Embryonic facial prominence (tissue), 1 donor: ENCODE measurements at regions not wholly inside any gene's neighbourhood (a gene's known extent, or its start where the extent isn't known, plus 50 kb on each side); places are given as distances from the start of the nearest gene placed in this dataset.
"Not testable (repeated sequence)": the region's sequence is repeated elsewhere in the genome, so short reads cannot be mapped to it uniquely, and the experiment has no call there.

Experiments used
- DNase-seq: peaks from one replicate; pipeline ENCODE4 v3.0.0-alpha.2; 2016; ENCODE audit errors: extremely low spot score

DNA sequence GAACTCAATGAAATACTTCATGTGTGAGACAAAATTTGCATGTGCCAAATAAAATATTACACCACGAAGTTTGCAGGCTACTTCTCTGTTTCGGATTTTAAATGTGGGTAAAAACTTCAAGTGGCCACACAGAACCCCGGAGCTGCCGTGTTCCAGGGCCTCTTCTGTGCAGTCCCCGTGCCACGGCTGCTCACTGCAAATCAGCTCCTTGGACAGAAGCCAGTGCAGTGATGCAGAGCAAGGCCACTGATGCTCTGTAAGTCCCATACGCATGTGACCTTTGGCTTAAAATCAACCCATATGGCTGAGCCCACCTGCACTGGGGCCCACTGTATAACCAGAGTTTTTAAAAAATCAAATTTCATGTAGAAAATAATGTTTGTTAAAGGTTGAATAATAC is 1309.4 kb downstream of the TBC1D22A start:
- DNase-seq = no peak

DNA sequence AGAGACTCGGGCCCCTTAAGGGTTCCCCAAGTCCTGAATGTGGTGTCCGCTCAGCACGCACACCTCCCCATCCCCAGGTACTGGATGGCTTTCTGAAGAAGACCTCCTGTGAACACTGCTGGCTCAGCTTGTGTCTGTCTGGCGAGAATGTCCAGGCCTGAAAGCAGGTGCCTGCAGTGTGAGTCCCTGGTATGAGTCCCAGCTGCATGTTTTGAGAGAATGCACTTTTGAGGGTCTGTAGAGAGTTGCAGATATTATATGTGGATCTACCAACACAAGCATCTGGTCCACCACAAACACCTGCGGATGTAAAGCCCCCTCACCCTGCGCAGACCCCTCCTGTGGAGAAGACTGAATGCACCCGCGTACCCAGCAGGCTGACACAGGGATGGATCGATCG is 1308.9 kb downstream of the TBC1D22A start:
- no peak for DNase-seq

DNA sequence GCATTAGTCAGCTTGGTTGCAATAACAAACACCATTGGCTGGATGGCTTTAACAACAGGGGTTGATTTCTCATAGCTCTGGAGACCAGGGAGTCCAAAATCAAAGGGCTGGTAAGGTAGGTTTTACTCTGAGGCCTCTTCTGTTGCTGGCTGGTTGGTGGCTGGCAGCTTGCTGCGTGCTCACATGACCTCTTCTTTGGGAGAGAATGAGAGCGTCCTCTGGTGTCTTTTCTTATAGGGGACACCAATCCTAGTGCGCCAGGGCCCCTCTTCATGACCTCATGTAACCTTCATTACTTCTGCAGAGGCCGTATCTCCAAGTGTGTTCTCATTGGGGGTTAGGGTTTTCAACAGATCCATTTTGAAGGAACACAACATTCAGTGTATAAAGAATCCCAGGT is 1308.3 kb downstream of the TBC1D22A start:
- DNase-seq = no peak

DNA sequence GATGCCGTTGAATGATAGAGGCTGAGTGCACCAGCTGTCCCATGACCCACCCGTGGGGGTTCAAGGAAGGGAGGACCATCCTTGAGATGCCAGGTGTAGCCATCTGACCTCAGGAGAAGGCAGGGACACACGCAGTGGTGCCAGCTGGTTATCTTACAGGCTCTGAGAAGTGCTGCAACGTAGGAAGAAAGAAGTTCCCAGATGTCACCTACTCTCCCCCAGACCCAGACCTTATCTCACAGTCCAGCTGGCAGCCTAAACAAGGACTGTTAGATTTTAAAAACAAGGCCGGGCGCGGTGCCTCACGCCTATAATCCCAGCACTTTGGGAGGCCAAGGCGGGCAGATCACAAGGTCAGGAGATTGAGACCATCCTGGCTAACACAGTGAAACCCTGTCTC is 1307.6 kb downstream of the TBC1D22A start:
- no peak for DNase-seq

DNA sequence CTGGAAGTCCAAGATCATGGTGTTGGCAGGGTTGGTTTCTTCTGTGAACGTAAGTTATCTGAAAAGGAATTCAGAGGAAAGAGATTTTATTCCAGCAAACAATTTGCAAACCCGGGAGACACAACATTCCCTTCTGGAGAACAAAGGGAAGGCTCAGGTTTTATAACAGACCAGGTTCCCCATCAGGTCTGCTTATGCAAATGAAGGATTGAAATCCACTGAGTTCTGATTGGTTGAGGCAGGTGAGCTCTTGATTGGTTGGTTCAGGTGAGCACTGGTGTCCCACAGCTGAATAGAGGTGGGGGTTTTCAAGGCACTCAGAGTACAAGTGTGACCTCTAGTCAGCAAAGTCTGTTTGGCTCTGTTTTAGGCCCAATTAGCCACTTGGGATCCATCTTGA is 1306.8 kb downstream of the TBC1D22A start:
- DNase-seq = no peak

DNA sequence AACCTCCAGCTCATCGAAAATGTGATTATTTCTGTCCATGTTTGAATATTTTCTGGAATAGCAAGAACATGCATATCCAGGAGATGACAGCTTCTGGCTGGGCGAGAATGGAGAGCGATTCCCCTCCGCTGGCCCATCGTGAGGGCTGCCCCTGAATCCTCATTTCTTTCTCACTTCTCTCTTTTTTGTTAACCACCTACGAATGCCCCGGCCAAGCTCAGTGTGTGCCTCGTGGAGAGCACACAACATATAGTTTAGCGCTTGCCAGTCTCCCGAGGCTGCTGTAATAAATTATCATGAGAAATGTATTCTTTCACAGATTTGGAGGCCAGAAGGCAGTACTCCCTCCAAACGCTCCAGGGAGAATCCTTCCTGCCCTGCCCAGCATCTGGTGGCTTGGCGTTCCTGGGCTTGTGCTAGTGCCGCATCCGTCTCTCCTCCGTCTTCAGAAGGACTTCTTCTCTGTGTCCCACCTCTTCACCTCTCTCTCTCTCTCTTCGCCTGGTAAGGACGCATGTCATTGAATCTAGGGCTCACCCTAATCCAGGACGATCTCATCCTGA is 1306.0 kb downstream of the TBC1D22A start:
- DNase-seq = no peak

DNA sequence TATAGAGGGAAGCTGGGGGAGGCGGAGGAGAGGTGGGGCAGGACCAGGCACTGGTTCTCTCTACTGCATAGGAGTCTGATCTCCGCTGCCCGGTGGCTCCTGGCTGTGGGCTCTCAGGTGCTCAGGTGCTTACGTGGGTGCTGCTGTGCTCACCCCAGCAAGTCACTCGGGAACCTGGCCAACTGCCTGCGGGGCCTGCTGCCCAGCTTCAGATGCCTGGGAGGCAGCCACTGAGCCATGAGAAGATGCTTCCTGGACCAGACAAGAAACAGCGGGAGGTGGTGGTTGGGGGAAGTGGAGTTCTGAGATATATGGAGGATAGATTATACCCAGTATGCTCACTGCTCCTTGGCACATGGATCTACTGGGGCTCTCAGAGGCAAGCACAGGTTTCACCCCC is 1303.4 kb downstream of the TBC1D22A start:
- no peak for DNase-seq

DNA sequence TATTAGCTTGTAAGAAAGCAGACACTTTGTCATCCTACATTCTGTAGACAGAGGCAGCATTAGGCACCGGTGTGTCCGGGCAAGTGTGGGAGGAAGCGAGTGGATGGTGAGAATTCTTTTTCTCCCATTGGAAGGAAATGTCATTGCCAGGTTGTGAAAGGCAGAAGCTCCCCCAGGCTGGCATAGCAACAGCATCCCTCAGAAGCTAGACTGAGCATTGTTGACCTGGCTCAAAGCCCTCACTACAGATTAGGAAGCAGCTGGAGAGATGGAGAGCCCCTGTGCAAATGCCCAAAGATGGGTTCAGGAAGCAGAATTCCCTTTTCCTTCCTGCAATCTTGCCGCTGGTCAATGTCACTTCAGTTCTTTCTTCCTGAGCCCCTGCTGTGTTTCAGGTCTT is 1299.3 kb downstream of the TBC1D22A start:
- no peak for DNase-seq

DNA sequence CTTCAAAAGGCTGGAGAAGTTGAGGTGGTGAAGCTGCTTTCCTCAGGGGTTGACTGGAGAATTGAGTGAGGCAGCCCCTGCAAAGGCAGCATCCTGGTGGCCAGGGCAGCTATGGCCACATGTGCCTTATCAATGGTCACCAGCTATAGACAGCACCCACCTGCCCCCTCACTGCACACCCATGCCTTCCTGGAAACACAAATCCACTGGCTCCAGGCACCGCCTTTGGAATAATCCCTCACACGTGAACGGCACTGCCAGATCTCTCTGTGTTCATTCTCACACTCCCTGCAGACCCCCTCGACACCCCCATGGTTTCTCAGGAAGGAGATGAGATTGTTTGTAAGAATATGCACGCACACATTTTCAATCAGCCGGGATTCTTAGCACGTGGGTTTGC is 1297.8 kb downstream of the TBC1D22A start:
- no peak for DNase-seq

DNA sequence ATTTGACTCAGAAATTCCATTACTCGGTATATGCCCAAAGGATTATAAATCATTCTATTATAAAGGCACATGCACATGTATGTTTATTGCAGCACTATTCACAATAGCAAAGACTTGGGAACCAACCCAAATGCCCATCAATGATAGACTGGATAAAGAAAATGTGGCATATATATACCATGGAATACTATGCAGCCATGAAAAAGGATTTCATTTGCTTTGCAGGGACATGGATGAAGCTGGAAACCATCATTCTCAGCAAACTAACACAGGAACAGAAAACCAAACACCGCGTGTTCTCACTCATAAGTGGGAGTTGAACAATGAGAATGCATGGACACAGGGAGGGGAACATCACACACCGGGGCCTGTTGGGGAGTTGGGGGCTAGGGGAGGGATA is 1297.1 kb downstream of the TBC1D22A start:
- DNase-seq = not testable (repeated sequence)

DNA sequence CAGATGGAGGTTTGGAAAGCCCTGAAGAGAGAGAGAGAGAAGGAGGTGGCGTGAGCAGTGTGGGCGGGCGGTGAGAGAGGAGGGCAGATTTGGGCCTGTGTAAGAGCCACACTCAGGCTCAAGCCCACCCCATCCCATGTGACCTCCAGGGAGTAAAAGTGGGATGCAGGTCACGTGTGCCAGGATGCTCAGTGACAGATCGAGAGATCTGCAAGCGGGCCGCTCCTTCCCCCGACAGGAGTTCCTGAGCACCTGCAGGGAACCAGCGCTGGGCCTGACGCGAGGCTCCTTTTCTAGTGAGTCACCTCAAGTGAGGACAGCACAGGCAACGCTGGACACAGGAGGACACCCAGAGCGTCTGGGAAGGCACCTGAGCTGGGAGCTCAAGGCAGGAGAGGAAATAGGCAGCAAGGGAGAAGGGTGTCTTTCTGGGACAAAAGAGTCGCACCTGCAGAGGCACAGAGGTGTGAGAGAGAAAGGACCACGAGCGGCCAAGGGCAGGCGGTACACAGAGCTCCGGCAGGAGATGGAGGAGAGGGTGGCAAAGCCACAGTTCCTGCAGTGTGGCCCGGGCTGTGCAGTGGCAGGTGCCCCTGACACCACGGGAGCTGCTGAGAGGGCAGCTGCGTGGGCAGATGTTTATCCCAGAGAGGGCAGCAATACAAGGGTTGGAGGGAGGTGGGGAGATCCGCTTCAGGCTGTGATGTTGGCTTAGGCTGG is 1294.8 kb downstream of the TBC1D22A start:
- DNase-seq = no peak

DNA sequence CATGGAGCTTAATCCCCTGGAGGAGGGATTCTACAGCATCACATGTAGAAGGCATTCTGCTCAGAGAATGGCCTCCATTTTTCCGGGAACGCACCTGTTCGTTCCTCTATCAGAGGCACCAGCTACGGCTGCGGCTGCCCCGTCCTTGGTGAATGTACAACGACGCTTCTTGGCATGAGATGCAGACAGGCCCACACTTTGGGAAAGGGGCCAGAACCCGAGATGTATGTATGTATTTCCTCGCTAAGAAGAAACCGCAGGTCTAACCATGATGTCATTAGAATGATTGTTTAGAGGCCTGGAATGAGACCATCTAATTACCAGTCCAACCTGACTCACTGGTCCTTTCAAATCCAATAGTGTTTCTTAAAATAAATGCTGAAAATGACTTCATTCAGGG is 1293.4 kb downstream of the TBC1D22A start:
- no peak for DNase-seq

DNA sequence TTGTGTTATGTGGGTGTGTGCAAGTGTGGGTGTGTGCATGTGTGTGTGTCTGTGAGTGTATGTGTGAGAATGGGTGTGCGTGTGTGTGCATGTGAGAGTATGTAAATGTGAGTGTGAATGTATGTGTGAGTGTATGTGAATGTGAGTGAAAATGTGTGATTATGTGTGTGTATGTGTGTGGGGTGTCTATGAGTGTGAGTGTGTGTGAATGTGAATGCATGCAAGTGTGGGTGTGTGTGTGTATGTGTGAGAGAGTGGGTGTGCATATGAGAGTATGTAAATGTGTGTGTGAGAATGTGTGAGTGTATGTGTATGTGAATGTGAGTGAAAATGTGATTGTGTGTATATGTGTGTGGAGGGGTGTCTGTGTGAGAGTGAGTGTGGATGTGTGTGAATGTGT is 1292.7 kb downstream of the TBC1D22A start:
- DNase-seq = no peak

DNA sequence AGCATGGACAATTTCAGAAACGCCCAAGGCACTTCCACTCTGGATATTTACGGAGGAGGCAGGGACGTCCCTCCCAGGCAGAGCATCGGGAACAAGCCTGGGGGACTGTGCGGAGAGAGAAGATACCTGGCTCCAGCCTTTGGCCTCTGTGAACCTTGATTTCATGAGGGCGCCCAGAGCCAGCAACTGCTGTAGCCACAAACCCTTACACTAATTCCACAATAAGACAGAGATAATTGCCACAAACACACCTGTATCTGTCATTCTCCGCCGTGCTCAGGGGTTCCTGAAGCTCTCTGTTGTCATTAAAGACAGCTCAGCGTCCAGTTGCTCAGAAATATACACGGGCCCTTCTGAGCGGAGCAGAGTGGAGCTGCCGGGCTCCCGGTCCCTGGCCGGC is 1292.1 kb downstream of the TBC1D22A start:
- no peak for DNase-seq

DNA sequence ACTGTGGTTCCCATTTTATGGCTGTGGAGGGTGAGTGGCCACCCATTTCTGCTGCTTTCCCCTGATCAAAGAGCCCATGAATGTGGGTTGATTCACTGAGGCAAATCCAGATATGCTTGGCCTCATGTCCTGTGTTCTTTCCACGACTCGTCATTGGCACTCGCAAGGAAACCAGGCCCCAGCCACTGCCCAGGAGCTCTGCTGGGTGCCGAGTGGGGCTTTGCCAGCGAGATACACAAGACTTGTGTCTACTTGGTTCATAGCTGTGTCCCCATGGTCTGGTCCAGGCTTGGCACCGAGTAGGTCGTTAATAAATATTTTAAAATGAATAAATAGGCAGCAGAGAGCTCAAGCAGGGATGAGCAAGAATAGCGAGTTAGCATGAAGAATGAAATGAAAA is 1291.5 kb downstream of the TBC1D22A start:
- no peak for DNase-seq

DNA sequence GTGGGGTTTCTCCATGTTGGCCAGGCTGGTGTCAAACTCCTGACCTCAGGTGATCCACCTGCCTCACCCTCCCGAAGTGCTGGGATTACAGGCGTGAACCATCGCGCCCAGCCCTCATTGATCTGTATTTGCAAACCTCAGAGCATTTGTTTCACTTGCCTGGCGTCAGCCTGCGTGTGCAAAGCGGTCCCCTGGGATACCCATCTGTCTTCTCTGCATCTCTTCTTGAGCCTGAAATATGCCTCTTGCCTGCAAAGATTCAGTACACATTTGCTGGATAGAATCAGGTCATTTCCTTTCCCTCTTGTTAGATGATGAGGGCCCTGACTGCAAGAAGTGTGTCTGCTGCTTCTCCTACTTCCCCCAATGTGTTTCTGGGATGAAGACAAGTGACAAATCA is 1291.0 kb downstream of the TBC1D22A start:
- DNase-seq = no peak

DNA sequence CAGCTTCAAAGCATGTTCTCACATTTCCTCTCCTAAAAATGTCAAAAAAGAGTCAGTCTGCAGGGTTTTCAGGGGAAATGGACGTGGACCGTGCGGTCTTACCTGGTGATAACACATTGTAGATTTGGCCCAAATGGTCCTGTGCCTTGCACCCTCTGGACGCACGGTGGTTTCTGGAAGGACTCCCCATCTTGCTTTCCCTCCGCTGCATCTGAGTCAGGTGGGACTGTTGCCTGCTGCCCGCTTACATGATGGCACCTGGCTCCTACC is 1290.1 kb downstream of the TBC1D22A start:
- DNase-seq = no peak

DNA sequence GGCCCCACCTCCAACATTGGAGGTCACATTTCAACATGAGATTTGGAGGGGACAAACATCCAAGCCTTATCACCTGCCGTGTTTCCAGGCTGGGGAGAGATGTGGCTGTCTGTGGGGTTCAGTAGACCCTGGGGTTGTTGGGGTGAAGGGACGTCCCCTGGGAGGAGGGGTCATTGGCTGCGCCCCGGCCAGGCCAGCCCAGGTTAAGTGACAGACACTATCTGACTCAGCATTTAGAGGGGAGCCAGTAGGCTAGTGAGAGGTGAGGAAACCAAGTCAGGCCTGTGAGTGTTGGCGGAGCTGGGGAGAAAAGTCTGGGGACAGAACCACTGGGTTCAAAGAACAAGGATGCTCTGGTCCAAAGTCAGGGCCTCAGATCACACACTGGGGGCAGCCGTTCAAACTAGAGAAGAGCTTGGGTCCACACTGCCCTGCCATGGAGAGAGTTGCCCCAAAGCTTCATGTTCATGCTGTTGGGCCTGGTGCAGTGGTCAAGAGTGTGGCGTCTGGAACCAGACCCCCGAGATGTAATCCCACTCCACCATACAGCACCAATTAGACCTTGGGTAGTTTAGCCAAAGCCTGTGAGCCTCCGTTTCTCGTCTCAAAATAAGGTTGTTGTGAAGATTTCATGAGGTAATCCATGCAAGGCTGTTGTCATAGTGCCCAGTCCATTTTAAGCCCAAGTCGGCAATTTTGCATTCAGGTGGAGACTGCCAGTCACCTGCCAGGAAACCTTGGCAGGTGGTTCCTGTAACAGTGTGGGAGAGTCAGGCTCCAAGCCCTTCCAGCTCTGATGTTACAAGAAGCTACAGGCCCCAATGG is 1289.6 kb downstream of the TBC1D22A start:
- DNase-seq = no peak

DNA sequence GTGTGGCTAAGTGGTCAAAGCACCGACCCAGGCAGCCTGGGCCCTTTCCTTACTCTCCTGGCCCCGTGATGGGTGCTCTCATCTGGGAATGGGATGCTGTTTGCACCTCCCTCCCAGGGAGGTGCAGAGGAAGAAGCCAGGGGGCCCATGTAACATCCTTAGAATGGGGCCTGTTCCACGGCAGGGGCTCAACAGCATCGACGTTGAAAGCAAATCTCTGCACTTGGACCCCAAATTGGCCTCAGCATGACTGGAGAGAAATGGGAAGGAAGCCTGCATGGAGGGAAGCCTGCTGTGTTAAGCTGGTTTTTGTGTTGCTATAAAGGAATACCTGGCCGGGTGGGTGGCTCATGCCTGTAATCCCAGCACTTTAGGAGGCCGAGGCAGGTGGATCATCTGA is 1288.4 kb downstream of the TBC1D22A start:
- DNase-seq = no peak

DNA sequence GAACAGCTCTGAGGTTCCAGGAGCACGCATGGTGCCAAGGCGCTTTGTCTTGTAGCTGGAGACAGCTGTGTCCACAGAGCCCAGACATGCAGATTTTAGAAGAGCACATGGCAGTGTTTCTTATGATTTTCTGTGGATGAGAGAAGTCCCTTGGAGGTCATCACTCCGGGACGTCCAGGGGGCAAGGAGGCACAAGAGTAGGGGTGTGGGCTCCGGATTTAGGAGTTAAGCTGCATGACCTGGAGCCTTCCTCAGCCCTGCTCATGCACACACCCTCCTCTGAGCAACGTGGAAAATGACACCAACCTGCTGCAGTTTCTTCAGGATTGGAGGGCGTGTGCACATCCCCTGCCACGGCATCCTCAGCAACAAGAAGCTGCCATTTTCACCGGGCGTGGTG is 1286.7 kb downstream of the TBC1D22A start:
- DNase-seq = no peak

DNA sequence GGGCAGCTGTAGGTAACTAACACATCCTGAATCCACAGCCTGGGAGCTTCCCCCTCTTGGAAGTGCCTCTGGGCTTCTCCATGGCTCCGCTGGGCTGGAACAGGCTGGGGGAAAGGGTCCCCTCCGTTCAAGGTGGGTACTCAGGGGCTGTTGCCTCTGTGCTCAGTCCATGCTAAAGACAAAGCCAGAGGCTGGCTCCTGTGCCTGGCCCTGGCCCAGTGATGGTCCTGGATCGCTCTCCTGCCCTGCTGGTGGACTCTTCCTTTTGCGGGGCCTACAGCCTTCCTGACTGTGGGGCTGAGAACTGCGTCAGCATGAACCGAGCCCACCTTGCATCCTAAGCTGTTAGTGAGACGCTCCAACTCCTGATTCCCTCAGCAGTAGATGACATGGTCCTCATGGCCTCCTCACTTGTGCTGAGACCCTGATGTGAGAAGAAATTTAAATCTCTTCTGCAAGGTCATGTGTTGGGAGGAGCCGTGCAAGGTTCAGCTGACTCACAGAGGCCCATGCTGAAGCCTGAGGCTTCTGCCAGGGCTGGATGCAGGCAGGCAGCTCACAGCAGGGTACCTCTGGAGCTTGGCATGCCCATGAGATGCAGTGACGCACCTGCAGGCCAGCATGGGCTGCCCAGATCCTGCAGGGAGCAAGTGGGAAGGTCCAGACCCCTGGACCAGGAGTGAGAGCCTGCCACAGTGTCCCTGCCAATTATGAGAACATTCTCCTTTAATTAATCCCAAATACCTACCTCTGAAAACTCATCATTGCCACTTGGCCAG is 1285.5 kb downstream of the TBC1D22A start:
- no peak for DNase-seq

DNA sequence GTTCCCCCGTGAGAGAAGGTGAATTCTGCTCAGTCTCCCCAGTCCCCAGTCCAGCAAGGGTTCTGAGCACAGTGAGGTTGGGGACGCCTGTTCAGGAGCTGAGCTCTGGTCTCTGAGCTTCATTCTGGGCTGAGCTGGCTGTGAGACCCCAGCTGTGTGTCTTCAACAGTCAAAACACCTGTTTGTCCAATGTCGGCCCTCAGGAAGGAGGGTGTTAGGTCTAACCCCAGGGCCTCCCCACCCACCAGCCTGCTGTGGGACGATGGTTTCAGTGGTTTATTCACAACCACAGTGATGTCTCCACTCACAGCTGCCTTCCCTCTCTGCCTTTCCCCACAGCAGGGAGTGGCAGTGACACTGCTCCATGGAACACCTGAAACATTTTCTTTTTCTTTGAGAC is 1282.9 kb downstream of the TBC1D22A start:
- no peak for DNase-seq
